Uterus (tissue), 3 donors: ENCODE measurements at regions not wholly inside any gene's neighbourhood (a gene's known extent, or its start where the extent isn't known, plus 50 kb on each side); places are given as distances from the start of the nearest gene placed in this dataset.

Source experiments
- DNase-seq, 2 donors: peaks; one replicate each; pipeline ENCODE4 v3.0.0-alpha.2; 2019 to 2020
- H3K27ac ChIP-seq, 2 donors: fragments of 200-600 bp; sonication (generic); 1 replicate in 1 of 2; 2 replicates in 1 of 2; pipeline ENCODE4 v1.5.1; 2016 to 2018
- H3K27me3 ChIP-seq, 2 donors: fragments of 200-600 bp; sonication (generic); one replicate each; pipeline ENCODE4 v1.5.1; 2018 to 2019; ENCODE audit warnings: control low read depth in 1 of 2
- H3K36me3 ChIP-seq, 2 donors: fragments of 200-600 bp; sonication (generic); one replicate each; pipeline ENCODE4 v1.5.1; 2019; ENCODE audit warnings: control low read depth in 1 of 2
- H3K4me1 ChIP-seq, 2 donors: fragments of 200-600 bp; sonication (generic); one replicate each; pipeline ENCODE4 v1.5.1; 2018 to 2019; ENCODE audit warnings: control low read depth in 1 of 2
- H3K4me3 ChIP-seq, 2 donors: fragments of 200-600 bp; sonication (generic); 1 replicate in 1 of 2; 2 replicates in 1 of 2; pipeline ENCODE4 v1.5.1; 2018 to 2019; ENCODE audit warnings: mild to moderate bottlenecking in 1 of 2
- H3K9me3 ChIP-seq, 2 donors: fragments of 200-600 bp; sonication (generic); one replicate each; pipeline ENCODE4 v1.5.1; 2019; ENCODE audit warnings: control low read depth in 1 of 2
- CTCF ChIP-seq, 4 experiments: fragments of 200-600 bp in 2 of 4; fragments of 450-650 bp in 2 of 4; sonication (generic) in 2 of 4; IDR thresholded peaks; one replicate each; pipeline ENCODE4 v1.5.1; 2016 to 2019; ENCODE audit warnings: antibody characterized with exemption in 4 of 4, mild to moderate bottlenecking in 2 of 4, moderate library complexity in 1 of 4
- POLR2A ChIP-seq, 2 donors: fragments of 450-650 bp; IDR thresholded peaks; one replicate each; pipeline ENCODE4 v1.6.1; 2016; ENCODE audit warnings: antibody characterized with exemption in 2 of 2, mild to moderate bottlenecking in 1 of 2, moderate library complexity in 1 of 2
- intact Hi-C: fragments of 100-400 bp; cut with DNase I; formaldehyde crosslinking; loops from one replicate; pipeline ENCODE4 v1.15.1; 2023; ENCODE audit warnings: low total_unique reads
- donor health status: DM: yes; HTN: yes; CAD: no.

DNA sequence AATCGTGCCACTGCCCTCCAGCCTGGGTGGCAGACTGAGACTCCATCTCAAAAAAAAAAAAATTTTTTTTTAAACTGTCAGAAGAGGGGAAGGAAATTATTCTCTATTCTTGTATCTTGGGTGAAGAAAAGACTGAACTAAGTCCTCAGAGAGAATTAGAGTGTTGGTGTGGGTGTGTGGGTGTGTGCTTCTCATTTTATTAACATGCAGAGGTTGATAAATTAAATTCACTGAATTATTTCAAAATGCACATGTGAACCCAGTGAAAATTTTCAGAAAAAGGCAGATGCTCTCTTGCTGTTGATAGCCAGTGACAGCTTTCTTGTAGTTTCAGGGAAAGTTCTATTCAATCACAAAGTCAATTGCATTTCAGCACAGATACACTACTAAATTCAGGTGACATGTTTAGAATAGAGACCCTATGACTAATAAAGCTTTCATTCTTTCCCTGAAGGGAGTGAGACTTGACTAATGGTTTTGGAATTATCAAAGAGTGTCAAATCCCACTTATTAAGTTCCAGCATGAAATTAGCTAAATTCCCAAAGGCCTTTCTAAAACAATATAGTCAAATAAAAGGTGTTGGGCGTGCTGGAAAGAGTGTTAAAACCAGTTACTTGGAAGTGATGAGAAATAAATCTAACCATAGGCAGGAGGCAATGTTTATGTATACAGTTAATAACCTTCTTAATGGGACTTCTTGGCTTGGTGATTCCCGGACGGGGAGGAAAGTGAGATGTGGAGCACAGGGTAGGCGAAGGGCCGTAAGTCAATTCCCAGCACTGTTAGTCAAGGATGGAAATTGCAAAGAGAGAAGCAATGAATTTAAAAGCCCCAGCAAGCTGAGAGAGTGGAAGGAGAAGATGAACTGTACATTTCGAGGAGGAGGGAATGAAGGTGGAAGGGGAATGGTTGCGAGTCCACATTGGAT is 103.2 kb upstream of the SPATA31D4 start:
- TF ChIP-seq CTCF (IDR thresholded peaks at IDR 0.05) (no peak), POLR2A (IDR thresholded peaks at IDR 0.05) (no peak)
- DNase-seq = no peak
- Histone ChIP-seq H3K4me3 (no peak overlapping the region), H3K36me3 (no peaks in the 10 kb centered on the region), H3K27me3 (no peaks in the 10 kb centered on the region), H3K27ac (no peak overlapping the region), H3K4me1 (no peaks in the 10 kb centered on the region), H3K9me3 (no peaks in the 10 kb centered on the region)
- intact Hi-C loops = no loop called here

GRCh38 chr9:81825846-81826516 is 102.2 kb upstream of the SPATA31D4 start:
- no peak for DNase-seq
- Histone ChIP-seq H3K27me3 (no peaks in the 10 kb centered on the region), H3K27ac (no peak overlapping the region), H3K4me3 (no peak overlapping the region), H3K4me1 (no peaks in the 10 kb centered on the region), H3K36me3 (no peaks in the 10 kb centered on the region), H3K9me3 (no peaks in the 10 kb centered on the region)
- intact Hi-C loops = no loop called here
- TF ChIP-seq POLR2A (IDR thresholded peaks at IDR 0.05) (no peak), CTCF (IDR thresholded peaks at IDR 0.05) (no peak)

DNA sequence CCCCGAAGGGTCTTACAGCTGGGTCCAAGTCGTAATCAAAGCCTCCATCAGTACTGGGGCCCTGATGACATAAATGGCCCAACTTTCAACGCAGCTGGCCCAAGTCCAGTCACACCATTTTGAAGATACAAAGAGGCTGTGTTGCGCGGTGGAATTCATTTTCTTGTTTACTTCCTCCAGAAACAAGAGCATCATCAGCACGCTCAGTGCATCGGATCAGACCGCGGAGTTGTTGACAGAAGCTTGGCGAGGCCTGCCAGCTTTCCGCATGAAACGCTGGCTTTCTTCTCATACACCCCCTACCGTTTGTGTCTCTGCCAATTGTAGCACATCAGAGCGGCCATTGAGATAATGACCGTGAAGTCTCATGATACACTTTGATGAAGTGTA is 101.7 kb upstream of the SPATA31D4 start:
- H3K36me3 ChIP-seq = no peaks in the 10 kb centered on the region
- intact Hi-C loops = no loop called here
- no peak overlapping the region for H3K27ac ChIP-seq
- DNase-seq = no peak
- H3K4me3 ChIP-seq = no peak overlapping the region
- no peak for TF ChIP-seq CTCF (IDR thresholded peaks at IDR 0.05)
- TF ChIP-seq POLR2A (IDR thresholded peaks at IDR 0.05) = no peak
- no peaks in the 10 kb centered on the region for H3K4me1 ChIP-seq
- no peaks in the 10 kb centered on the region for H3K9me3 ChIP-seq
- no peaks in the 10 kb centered on the region for H3K27me3 ChIP-seq

GRCh38 chr9:81827616-81828296 is 100.5 kb upstream of the SPATA31D4 start:
- no peaks in the 10 kb centered on the region for H3K27me3 ChIP-seq
- DNase-seq = no peak
- no peaks in the 10 kb centered on the region for H3K4me1 ChIP-seq
- H3K4me3 ChIP-seq = no peak overlapping the region
- intact Hi-C loops = no loop called here
- no peaks in the 10 kb centered on the region for H3K9me3 ChIP-seq
- TF ChIP-seq CTCF (IDR thresholded peaks at IDR 0.05) (no peak), POLR2A (IDR thresholded peaks at IDR 0.05) (no peak)
- H3K36me3 ChIP-seq = no peaks in the 10 kb centered on the region
- no peak overlapping the region for H3K27ac ChIP-seq
